ENCODE measurements at regions not wholly inside any gene's neighbourhood (a gene's known extent, or its start where the extent isn't known, plus 50 kb on each side); places are given as distances from the start of the nearest gene placed in this dataset.
A peak's percentile ranks its signal among the peaks of the same experiment; 100 is the strongest.

DNA sequence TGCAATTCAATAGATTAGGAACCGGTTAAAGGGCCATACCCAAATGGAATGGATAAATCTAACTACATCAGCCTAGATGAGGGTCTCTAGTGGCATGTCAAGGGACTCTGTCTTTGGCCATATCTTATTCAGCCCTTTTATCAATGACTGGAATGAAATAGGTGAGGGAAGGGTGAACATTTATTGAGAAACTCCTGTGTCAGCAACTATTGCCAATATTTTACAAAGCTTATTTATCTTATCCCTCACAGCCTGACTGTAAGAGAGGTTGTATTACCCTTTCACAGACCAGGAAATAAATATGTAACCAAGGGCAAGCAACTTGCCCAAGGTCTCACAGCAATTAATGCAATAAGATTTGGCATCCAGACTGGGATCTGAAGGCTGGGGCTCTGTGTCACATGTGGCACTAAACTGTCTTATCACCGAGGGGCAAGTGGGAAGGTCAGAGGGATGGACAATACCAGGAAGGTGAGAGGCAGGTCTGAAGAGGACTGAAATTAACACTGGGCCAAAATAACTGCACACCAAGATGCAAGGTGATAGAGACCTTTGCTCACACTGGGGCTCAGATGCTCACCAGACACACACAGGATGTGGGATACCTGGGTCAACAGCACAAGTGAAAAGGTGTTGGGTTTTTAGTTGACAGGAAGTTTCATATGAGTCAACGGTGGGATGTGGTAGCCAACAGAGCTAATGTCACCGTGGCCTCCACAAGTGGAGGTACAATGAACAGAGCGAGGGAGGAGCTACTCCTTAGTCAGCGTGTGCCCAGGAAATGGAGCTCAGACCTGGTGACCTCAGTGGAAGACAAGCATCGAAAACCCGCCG lies 261.3 kb downstream of the RPLP1 start:
- CTCF ChIA-PET, result no interaction called here

More for the DNA sequence above, 261.3 kb downstream of the RPLP1 start:
- no peak overlapping the region for H4K8ac ChIP-seq (ENCODE audit: low read depth in 2 of 2, low read length in 2 of 2)
- H3K79me1 ChIP-seq (ENCODE audit: low read depth in 1 of 2, low read length in 2 of 2), result no peaks in the 10 kb centered on the region
- dilution Hi-C loops (cut with HindIII; ENCODE audit: low sequenced_read_pairs, unreplicated experiment), result no loop called here
- DNase-seq (no peak), ATAC-seq (ENCODE audit: low read depth) (no peak)
- no peak overlapping the region for H3K9ac ChIP-seq (ENCODE audit: low read depth, low read length)
- no peak overlapping the region for H3K56ac ChIP-seq (ENCODE audit: extremely low read depth, insufficient read depth, low read length)
- intact Hi-C loops (cut with micrococcal nuclease), result no loop called here
- no peak overlapping the region for H3K18ac ChIP-seq (ENCODE audit: low read depth, low read length)
- H4K91ac ChIP-seq (ENCODE audit: insufficient read depth, low read depth, low read length), result no peak overlapping the region
- in situ Hi-C loops (cut with MboI; ENCODE audit: low sequenced_read_pairs), result no loop called here
- H3K4ac ChIP-seq (ENCODE audit: low read depth, low read length), result no peak overlapping the region
- H2AFZ ChIP-seq (replicated peaks; ENCODE audit: low read length, poor library complexity), result no peak overlapping the region
- H4K5ac ChIP-seq (ENCODE audit: low read depth, low read length), result no peak overlapping the region
- H3K27ac ChIP-seq (ENCODE audit: insufficient read depth, low read length), result no peak overlapping the region
- TF ChIP-seq RCOR1 (IDR thresholded peaks at IDR 0.05; ENCODE audit: insufficient replicate concordance, low read length), result no peak
- TF ChIP-seq SMC3 (IDR thresholded peaks at IDR 0.05; ENCODE audit: low read depth, low read length), result no peak
- TF ChIP-seq MXI1 (IDR thresholded peaks at IDR 0.05; ENCODE audit: borderline replicate concordance, low read depth, low read length), result no peak
- no peak for TF ChIP-seq FOS (IDR thresholded peaks at IDR 0.05; ENCODE audit: low read depth, low read length)
- no peak for TF ChIP-seq CHD1 (IDR thresholded peaks at IDR 0.05; ENCODE audit: low read depth, low read length)
- TF ChIP-seq MAZ (IDR thresholded peaks at IDR 0.05; ENCODE audit: borderline replicate concordance, low read depth, low read length), result no peak
- no peak for TF ChIP-seq RAD21 (IDR thresholded peaks at IDR 0.05; ENCODE audit: low read length)
- TF ChIP-seq MAFK (IDR thresholded peaks at IDR 0.05; ENCODE audit: low read depth, low read length), result peak; percentile 46; the same call in 1 of the 2 replicates
- no peak for TF ChIP-seq CEBPB (IDR thresholded peaks at IDR 0.05; ENCODE audit: low read depth, low read length)
- H2BK5ac ChIP-seq (ENCODE audit: low read depth, low read length, poor library complexity, severe bottlenecking), result no peak overlapping the region
- H3K14ac ChIP-seq (replicated peaks; ENCODE audit: low read depth, low read length), result no peak overlapping the region
- no TSS peak for BruUV-seq (replicated peaks)
- peaks cover 29% of the 10 kb centered on the region for H3K27me3 ChIP-seq (ENCODE audit: control insufficient read depth, insufficient read depth, low read length)
- no peak overlapping the region for H3K4me2 ChIP-seq (ENCODE audit: low read depth, low read length)
- peaks cover 4% of the 10 kb centered on the region for H3K9me3 ChIP-seq (ENCODE audit: control insufficient read depth, insufficient read depth, low read length)
- H2BK20ac ChIP-seq (ENCODE audit: low read depth, low read length), result no peak overlapping the region
- no peak overlapping the region for H2AK5ac ChIP-seq (ENCODE audit: low read depth, low read length)
- no peak overlapping the region for H3K4me3 ChIP-seq (ENCODE audit: insufficient read depth, low read depth, low read length)
- no peaks in the 10 kb centered on the region for H3K4me1 ChIP-seq (ENCODE audit: control insufficient read depth, insufficient read depth, low read length)
- no peaks in the 10 kb centered on the region for H4K20me1 ChIP-seq (ENCODE audit: insufficient read depth, low read length)
- no peaks in the 10 kb centered on the region for H3K9me1 ChIP-seq (ENCODE audit: insufficient read depth, low read length)
- no peak overlapping the region for H2BK15ac ChIP-seq (ENCODE audit: low read depth, low read length)
- 52% methylated on average over 3 of the region's 9 CpGs; no CpG with 5 or more reads in 1 of the 2 experiments for WGBS, 2 experiments (ENCODE audit: extremely low coverage in 2 of 2, insufficient read length in 1 of 2)
- H2AK9ac ChIP-seq (replicated peaks; ENCODE audit: low read depth, low read length, poor library complexity), result no peak overlapping the region
- POLR2A ChIA-PET (ENCODE audit: unreplicated experiment), result no interaction called here
- H3K36me3 ChIP-seq (ENCODE audit: control insufficient read depth, insufficient read depth, low read length), result no peaks in the 10 kb centered on the region
- H2BK120ac ChIP-seq (ENCODE audit: low read depth, low read length), result no peak overlapping the region
- no peak overlapping the region for H3K23ac ChIP-seq (ENCODE audit: low read depth, low read length)
